ENCODE measurements at regions not wholly inside any gene's neighbourhood (a gene's known extent, or its start where the extent isn't known, plus 50 kb on each side); places are given as distances from the start of the nearest gene placed in this dataset.

GRCh38 chr4:152075253-152075928 is 314.6 kb upstream of the GATB start:
- no peak for TF ChIP-seq TAF1 (IDR thresholded peaks at IDR 0.05; ENCODE audit: borderline replicate concordance, insufficient read depth, low read length)
- no peak for TF ChIP-seq POLR2AphosphoS5 (IDR thresholded peaks at IDR 0.05; ENCODE audit: low read depth, low read length)
- no peak for TF ChIP-seq SIN3A (IDR thresholded peaks at IDR 0.05; ENCODE audit: borderline replicate concordance, insufficient read depth, low read length)
- TF ChIP-seq REST (IDR thresholded peaks at IDR 0.05; ENCODE audit: insufficient read depth in 1 of 2, low read depth in 2 of 2, low read length in 2 of 2): no peak

Measured in PFSK-1 (cell line).